HG03103 (cell line): ENCODE measurements at regions not wholly inside any gene's neighbourhood (a gene's known extent, or its start where the extent isn't known, plus 50 kb on each side); places are given as distances from the start of the nearest gene placed in this dataset.

Experiments
- ATAC-seq: cut with Tn5 transposase; IDR thresholded peaks from one replicate; pipeline ENCODE4 v1.9.1; 2021; ENCODE audit warnings: low read depth; ENCODE audit not compliant: unreplicated experiment

DNA sequence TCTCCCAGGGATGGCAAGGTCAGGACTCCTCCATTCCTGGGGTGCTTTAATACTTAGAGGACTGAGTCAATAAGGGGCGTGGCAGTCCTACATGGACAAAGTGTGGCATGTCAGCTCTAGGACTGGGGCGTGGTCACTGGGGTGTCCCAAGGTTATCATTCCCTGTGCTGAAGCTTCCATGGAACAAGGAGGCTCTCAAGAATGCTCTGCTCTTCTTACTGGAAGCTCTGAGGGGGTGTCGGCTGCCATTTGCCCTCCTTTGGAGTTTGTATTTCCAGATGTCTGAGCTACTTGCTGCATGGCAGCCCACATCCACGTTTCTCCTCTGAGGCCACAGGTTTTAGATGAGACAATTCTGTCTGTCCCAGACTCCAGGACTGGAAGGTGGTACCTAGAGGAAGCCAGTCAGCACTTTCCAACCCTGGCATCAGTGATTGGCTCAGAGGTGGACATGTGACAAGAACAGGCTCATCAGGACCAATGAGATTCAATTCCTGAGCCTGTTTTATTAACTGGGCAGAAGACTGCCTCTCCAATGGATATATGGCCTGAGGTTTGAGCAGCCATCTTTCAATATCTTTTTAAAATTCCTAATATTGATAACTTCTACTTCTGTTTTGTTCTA, 128.9 kb upstream of the ARL4C start:
- ATAC-seq, result no peak

DNA sequence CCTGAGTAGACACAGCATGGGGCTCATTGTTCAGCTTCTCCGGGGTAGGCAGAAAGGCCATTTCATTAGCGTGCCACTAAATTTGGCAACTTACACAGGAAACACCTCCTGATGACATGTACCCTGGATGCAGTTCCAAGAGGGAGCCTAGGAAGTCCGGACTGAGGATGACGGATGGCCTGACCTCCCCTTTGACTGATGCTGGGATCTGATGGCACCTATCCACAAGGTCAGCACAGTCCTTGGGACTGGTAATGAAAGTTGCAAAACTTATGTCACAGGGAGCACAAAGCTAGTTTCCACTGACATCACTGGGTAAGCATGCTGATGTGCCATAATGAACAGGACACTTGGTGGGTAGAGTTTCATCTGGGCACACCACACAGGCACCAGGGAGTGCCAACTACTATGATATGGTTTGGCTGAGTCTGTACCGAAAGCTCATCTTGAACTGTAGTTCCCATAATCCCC, 126.7 kb upstream of the ARL4C start:
- no peak for ATAC-seq

DNA sequence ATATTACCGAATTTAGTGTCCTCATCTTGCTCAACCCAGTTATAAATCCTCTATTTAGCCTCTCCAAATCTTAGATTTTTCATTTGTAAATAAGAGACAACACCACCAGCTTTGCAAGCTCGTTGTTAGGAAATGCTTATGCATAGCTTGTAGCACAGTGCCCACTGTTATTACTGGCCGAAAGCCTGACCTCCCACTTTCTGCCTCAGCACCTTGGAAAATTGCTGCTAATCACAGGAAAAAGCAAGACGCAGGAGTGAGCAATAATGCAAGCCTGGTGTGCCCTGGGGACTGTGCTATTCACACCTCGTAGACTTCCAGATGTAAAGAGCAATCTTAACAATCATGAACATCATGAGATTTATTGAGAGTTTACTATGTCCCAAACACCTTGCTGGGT, 124.2 kb upstream of the ARL4C start:
- ATAC-seq, result no peak

DNA sequence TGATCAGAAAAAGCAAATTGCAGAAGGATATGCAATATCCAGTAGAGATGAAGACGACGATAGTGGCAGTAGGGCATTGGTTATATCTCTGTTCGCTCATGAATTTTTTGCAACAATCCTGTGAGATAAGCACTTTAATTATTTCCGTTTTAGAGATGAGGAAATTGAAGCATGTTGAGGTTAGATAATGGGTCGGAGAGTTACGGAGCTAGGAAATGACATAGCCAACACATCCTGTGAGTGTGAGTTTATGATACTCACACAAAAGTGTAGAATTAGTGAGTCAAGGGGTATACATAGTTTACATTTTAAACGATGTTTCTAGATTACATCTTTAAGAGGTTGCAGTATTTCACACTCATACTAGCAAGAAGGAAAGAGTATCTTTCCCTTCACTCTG, 123.1 kb upstream of the ARL4C start:
- ATAC-seq, result no peak

DNA sequence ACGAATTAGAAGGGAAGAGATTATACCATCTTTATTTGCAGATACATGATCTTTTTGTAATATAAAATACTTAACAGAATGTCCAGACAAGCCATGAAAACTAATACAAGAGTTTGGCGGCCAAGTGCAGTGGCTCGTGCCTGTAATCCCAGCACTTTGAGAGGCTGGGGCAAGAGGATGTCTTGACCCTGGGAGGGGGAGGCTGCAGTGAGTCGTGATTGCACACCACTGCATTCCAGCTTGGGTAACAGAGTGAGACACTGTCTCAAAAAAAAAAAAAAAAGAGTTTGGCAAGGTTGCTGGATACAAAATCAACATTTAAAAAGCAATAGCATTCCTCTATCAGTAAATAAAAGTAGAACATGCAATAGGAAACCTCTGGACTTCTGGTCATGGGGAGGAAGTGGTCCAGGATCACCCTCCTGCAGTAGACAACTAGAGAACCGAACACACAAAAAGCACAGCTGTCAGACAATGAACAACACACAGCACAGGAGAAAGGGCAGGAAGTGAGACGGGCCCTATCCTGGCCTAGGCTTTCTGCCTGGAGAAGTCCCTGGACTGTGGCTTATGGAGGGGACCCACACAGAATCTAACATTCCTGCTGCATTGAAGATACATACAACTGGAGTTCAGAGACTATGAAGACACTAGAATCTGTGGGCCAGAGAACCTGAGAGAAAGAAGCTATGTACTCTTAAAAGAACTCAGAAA, 118.9 kb upstream of the ARL4C start:
- no peak for ATAC-seq

DNA sequence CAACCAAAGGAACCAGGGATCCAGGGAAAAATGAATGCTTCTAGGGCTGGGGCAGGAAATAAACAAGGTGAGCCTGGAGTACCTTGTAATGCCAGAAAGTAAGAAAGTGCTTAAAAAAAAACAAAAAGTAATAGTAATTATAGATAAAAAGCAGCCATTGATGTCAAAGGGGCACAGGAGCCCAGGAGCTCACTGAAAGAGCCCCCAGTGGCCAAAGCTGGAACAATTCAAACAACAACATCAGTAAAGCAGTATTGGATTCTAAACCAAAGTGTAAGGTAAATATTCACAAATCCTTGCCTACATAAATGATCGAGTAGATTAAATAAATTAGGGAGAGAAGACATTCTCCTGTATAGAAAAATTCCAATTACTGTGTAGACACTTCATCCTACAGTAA, 114.3 kb upstream of the ARL4C start:
- ATAC-seq, result no peak

DNA sequence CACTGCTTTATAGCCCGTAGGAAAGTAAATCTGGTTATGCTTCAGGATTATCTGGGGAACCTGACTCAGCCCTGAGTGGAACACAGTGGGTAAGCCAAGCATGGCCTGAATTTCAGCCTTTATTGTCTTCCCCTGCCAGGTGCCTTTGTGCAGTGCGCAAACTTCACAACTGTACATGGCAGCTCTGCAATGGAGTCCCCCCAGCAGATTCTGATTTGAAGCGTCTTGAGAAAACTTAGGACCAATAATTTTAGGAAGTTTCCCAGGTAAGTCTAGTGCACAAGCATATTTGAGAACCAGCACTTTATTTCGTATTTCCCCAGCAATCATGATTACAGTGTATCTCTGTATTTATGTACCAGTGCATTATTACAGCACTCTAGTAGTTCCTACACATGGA, 112.1 kb upstream of the ARL4C start:
- no peak for ATAC-seq

DNA sequence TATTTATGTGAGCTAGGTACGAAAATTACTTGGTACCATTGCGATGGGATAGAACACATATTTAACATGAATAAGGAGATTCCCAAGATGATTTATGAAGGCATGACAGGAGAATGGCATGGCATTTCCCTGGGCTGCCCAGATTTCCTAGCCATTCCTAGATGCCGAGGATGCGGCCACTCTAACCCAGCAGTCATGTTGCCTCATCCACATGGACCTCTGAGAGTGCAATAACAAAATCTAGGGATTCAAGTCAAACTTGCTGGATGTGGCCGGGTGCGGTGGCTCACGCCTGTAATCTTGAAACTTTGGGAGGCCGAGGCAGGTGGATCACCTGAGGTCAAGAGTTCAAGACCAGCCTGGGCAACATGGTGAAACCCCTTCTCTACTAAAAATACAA, 110.8 kb upstream of the ARL4C start:
- ATAC-seq, result no peak

DNA sequence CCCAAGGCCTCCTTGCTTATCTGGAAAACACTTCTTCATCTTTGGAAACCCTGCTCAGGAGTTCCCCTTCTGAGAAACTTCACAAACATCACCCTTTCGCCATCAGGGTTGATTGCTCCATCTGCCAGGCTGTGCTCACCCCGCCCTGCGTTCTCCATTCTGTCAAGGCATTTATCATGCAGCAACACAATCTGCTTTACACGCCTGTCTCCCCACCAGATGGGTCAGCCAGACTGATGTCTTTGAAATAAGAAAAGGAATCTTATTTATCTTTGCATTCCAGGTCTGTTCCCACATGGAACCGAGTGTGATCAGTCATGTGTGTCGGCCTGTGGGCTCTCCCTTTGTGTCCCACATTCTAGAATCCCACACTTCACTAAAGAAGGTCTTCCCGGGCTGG, 110.0 kb upstream of the ARL4C start:
- ATAC-seq, result no peak

DNA sequence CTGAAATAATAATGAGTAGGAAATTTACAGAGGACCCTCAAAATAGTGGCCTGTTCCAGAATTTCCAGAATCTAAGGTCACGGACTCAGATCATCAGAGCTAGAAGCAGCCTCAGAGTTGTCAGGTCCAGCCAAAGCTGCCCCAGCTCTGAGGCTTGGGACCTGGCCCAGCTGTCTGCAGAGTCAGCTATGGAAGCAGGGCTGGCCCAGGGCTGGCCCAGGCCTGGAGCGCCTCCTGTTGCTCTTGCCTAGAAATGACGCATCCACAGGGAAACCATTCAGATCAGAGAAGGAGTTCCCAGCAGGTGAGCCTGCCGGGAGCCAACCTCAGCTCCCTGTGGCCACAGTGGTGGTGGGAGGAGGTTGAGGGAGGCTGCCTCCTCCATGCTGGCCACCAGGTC, 106.7 kb upstream of the ARL4C start:
- no peak for ATAC-seq

DNA sequence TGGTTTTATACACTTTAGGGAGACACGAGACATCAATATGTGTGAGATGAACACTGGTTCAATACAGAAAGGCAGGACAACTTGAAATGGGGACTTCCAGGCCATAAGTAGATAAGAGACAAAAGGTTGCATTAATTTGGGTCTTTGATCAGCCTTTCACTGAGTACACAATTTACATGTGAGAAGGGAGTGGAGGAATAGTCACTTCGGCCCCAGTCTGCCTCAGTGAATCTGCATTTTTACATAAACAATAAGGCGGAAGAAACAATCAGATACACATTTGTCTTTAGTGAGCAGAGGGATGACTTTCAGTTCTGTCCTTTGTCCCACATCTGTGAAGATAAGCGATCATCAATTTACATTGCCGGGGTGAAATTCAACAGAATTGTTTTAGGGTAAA, 104.3 kb upstream of the ARL4C start:
- ATAC-seq, result no peak

DNA sequence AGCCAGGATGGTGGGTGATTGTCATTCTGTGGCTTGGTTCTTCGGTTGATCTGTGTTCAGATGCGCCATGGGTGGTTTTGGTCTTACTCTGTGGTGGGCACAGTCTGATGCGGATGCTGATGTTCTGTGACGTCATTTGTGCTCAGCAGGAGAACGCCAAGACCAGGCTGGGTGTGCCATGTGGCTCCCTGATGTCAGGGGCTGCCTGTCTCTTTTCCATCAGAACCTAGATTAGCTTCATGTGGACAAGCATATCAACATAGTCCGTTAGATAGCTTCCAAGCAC, 100.6 kb upstream of the ARL4C start:
- no peak for ATAC-seq

DNA sequence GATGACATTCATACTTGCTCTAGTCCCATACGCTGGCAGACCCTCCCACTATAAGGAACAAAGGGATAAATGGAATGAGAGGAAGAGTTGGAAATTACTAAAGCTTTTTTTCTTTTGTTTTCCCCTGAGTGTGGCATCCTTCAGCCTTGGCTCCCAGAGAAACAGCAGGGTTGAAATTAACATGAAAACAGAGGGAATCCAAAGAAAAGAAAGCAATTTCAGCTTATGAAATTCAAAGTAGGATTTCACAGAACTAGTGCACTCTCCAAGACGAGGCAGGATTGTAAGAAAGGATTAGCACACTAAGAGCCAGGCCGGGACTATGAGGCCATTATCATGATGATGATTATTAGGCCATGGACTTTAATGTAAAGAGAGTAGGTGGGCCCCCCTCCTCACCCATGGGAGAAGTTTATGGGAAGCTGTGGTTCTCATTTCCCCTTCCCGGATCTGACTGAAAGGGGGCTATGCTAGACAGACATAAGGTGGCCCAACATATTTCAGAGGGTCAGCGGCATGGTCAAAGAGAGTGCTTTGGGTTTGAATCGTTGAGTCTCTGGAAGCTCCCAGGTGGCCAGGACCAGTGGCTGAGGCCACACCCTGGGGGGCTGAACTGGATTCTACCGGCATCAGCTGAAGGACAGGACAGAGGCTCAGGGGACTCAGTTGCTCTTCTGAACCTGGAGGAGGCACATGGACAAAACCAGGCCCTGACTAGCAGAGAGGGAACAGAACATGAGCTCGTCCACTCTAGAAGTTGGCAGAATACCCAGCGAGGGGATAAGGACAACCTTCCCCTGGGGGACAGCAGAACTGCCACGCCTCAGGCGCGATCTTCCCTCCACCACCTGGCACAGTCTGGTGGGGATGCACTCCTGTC, 100.1 kb upstream of the ARL4C start:
- no peak for ATAC-seq

DNA sequence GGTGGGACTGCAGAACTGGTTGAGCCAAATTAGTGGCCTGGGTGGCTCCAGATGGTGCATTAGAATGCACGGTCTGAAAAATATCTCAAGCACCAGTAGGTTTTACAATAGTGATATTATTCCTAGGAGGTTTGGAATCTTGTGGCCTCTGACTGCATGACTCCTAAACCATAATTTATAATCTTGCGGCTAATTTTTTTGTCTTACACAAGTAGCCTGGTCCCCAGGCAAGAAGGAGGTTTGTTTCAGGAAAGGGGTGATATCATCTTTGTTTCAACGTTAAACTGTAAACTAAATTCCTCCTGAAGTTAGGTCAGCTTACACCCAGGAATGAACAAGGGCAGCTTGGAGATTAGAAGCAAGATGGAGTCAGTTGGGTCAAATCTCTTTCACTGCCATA, 98.9 kb upstream of the ARL4C start:
- ATAC-seq, result no peak

DNA sequence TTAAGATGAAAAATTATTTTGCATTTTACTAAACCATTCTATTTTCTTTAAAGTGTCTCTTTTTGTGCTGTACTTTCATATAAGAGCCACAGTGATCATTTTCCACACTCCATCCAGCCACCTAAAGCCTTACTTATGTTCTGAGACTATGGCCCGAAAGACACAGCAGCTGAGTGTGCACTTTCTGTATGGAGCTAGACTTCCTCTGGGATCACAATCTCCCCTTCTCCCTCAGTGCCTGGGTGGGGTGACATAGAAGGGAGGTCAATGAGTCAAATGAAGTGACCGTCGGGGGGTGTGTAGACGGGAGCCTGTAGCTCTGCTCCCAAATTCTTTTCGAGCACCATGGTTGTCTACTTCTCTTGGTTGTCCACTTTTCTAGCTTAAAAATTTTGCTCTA, 97.8 kb upstream of the ARL4C start:
- ATAC-seq, result no peak

DNA sequence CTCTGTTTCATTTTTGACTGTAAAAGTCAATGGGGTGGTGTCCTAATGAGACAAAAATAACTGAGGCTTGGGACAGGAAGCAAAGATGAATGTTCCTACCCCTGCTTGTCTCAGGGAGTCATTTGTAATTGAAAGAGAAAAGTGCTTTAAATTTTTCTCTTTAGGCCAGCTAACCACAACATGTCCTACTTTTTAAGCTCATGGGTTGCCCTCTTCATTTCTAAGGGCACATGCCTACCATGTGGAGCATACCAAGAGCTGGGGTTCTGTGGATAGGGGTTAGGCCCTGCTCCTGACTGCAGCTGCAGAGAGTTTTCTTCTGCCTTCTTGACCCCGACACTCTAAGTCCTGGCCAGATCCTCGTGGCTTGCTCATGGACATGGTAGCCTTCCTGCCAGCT, 96.8 kb upstream of the ARL4C start:
- ATAC-seq, result no peak

DNA sequence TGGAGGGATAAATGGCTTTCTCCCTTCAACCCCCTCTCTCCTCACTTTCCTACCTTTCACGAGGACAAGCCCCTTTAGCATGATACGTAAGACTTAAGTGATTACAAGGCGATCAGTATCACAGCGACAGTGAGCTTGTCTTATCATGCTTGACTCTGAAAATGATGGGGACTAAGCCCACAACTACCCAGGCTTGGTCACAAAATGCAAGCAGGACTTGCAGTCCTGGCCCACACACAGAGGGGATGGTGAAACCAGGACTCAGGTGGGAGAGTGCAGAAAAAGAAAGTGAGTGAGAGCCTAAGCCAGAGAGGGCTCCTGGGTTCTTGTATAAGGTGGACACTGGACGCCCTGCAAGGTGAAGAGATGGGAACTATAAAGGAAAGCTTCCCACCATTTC, 95.7 kb upstream of the ARL4C start:
- no peak for ATAC-seq

DNA sequence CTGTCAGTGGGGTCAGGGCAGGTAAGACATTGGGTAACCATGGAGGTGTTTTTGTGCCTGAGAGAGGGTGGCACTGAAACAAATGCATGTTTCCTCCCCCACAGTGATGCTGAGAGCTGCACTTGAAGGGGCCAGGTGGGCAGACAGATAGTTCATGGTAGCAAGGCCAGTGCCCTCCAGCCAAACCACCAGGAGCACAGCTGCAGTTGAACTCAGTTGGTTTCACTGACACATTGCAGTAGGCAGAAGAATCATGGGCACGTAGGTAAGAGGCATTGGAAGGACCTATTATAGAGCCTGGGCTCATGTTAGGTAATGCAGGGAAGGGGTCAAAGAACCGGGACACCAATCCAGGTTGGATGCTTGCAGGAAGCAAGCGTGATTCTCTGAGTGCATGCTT, 93.2 kb upstream of the ARL4C start:
- ATAC-seq, result no peak

DNA sequence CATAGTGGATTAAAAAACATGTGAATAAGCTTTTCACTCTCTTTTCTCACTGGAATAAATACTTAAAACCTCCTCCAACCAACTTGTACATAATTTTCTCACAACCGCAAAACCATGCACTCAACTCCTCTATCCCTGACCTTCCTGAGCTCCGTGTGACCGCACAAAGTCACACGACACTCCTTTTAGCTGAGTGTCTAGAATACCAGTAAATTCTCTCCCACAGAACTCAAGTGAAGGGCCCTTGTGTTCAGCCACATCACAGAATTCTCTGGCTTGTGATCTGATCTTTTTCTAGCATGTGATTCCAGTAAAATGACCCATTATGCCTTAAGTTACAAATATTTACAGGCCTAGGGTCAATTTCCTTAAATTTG, 91.2 kb upstream of the ARL4C start:
- no peak for ATAC-seq

DNA sequence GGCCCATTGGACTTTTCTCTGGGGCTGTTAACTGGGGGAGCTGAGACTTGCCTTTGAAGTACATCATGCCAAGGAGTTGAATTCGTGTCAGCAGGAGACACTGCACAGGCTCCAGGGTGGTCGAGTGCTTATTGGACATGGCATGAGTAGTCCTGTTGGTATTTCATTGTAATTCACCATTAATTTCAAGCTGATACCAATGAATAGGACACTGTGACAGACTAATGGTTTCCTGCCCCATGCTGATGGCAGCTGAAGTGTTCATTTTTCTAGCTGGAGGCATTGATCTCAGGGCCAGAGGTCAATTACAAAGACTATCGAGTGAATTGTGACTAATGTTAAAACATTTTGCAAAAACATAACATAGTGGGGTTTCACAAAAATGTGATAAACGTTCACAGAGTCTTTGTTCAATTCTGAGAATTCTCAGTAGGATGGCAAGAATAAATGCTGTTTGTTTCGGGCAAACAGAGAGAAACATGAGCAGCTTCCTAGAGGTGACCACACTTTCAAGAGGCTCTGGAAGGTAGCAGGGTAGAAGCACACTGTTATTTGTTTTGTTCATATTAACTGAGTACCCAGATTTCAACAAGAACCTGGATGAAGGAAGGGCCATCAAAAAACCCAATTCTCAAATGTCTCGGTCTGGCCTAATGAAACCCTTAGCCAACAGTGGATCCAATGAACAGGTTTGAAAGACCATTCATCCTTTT, 90.6 kb upstream of the ARL4C start:
- ATAC-seq, result no peak

DNA sequence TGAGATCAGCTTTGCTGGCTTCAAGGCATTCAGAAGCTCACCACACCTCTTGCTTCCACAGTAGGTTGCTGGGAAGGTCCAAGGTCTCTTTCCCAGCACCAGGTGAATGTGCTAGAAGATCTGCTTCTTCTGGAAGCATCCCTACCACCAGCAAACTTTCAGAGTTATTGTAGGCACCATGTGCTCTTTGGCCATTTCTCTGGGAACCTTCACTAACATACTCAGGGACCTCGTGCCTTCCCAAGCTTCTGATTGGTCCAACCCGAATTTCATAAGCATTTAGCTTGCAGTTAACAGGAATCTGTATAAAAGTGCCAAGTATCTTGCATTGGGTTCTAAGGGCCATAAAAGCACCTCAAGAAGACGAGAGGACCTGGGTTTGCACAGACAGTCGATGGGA, 86.5 kb upstream of the ARL4C start:
- no peak for ATAC-seq
